ENCODE measurements at regions not wholly inside any gene's neighbourhood (a gene's known extent, or its start where the extent isn't known, plus 50 kb on each side); places are given as distances from the start of the nearest gene placed in this dataset.

DNA sequence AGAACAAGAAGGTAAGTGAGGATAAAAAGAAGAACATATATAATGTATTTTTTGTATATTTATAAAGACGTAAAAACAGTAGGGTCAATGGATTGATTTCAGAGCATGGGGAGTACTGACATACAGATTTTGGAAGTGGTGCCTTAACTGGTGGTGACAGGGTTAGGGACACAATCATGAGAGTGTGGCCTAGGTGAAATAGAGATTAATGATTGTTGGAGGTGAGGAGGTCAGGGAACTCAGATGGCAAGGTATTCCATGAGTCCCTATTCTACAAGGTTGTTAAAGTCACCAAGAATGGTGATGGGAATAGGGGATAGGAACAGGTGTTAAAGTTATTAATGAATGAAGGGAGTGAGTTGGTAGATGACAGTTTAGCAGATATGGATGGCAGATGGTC lies 210.8 kb downstream of the SEMA6A start:
- Histone ChIP-seq H3K4me3 (ENCODE audit: low read depth in 1 of 2, low read length in 2 of 2) (no peak overlapping the region), H3K36me3 (ENCODE audit: control insufficient read depth in 1 of 2, insufficient read depth in 2 of 2, low read length in 2 of 2) (no peaks in the 10 kb centered on the region), H3K4me1 (ENCODE audit: control insufficient read depth in 1 of 2, insufficient read depth in 2 of 2, low read length in 2 of 2) (peaks cover 0 to 3% of the 10 kb centered on the region in 2 donors), H3K9ac (ENCODE audit: low read depth in 1 of 2, low read length in 2 of 2) (no peak overlapping the region), H3K27me3 (ENCODE audit: control insufficient read depth in 1 of 2, insufficient read depth in 2 of 2, low read length in 2 of 2) (no peaks in the 10 kb centered on the region), H3K27ac (ENCODE audit: low read depth, low read length) (no peak overlapping the region), H3K9me3 (ENCODE audit: control insufficient read depth in 1 of 2, low read length in 2 of 2) (no peaks in the 10 kb centered on the region)

DNA sequence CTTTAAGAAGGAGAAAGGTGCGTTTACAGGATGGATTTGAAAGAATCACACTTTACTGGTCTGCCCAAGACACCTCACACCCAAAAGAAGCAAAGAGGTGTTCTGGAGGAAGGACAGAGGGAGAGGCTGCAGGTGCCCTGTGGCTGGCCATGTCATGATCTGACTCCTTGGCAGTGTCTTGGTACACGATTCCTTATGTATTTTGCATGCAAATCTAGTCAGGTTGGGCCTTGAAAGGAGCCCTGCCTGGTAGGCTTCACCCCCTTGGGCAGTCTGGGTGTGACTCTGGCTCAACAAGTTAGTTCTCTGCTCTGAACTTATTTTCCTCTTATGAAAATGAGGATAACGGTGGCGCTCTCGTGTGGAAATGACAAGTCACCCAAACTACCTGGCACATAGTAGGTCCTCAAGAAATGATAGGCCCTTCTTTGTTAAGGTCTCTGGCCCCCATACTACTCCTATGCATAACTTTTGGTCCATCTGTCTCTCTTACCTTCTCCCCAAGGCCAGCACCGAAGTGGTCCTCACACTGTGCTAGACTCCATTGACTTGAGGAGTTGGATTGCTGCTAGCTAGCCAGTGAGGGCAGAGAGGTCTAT lies 212.5 kb downstream of the SEMA6A start:
- no peaks in the 10 kb centered on the region for H3K9me3 ChIP-seq (ENCODE audit: control insufficient read depth in 1 of 2, low read length in 2 of 2)
- no peak overlapping the region for H3K9ac ChIP-seq (ENCODE audit: low read depth in 1 of 2, low read length in 2 of 2)
- H3K27me3 ChIP-seq (ENCODE audit: control insufficient read depth in 1 of 2, insufficient read depth in 2 of 2, low read length in 2 of 2): no peaks in the 10 kb centered on the region
- H3K4me1 ChIP-seq (ENCODE audit: control insufficient read depth in 1 of 2, insufficient read depth in 2 of 2, low read length in 2 of 2): peaks cover 0 to 3% of the 10 kb centered on the region in 2 donors
- no peaks in the 10 kb centered on the region for H3K36me3 ChIP-seq (ENCODE audit: control insufficient read depth in 1 of 2, insufficient read depth in 2 of 2, low read length in 2 of 2)
- no peak overlapping the region for H3K27ac ChIP-seq (ENCODE audit: low read depth, low read length)
- peak overlapping the region in 1 of 2 donors; percentile 33 for H3K4me3 ChIP-seq (ENCODE audit: low read depth in 1 of 2, low read length in 2 of 2)

DNA sequence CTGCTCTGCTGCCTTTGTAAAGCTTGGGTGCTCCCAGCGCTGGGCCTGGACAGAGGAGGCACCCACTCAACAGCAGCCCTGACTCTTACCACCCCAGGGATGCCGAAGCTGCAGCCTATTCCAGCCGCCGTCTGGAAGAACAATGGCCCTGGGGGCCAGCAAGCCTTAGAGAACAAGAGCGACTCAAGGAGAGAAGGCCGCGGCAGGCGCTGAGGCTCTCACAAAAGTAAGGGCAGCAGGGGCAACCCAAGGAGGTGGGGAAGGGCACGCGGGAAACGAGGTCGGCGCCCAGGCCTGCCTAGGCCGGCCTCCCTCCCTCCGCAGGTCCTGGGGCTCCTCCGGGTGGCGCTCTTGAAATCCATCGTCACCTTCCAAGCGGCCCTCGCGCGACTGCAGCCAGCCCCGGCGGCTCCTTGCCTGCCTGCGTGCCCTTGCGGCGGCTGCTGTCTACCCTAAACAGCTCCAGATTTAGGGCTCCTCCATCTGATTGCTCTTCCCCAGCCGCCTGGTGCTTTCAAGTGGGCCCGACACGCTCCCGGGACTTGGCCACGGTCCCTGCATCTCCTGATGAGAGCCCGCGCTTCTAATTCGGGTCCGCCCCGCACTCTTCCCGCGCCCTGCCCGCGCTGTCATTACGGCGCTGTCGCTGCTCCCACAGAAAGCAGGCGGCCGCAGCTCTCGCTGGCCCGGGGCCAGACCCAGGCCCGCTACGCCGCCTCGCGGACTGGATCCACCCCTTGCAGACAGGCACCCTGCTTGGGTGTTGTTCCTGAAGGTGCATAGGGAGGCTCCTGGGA lies 213.3 kb downstream of the SEMA6A start:
- Histone ChIP-seq H3K4me3 (ENCODE audit: low read depth in 1 of 2, low read length in 2 of 2) (peak overlapping the region; percentile 33 to 37), H3K9me3 (ENCODE audit: control insufficient read depth in 1 of 2, low read length in 2 of 2) (no peaks in the 10 kb centered on the region), H3K4me1 (ENCODE audit: control insufficient read depth in 1 of 2, insufficient read depth in 2 of 2, low read length in 2 of 2) (peaks cover 0 to 3% of the 10 kb centered on the region in 2 donors), H3K27me3 (ENCODE audit: control insufficient read depth in 1 of 2, insufficient read depth in 2 of 2, low read length in 2 of 2) (no peaks in the 10 kb centered on the region), H3K36me3 (ENCODE audit: control insufficient read depth in 1 of 2, insufficient read depth in 2 of 2, low read length in 2 of 2) (no peaks in the 10 kb centered on the region), H3K27ac (ENCODE audit: low read depth, low read length) (no peak overlapping the region), H3K9ac (ENCODE audit: low read depth in 1 of 2, low read length in 2 of 2) (peak overlapping the region in 1 of 2 donors; percentile 1)

DNA sequence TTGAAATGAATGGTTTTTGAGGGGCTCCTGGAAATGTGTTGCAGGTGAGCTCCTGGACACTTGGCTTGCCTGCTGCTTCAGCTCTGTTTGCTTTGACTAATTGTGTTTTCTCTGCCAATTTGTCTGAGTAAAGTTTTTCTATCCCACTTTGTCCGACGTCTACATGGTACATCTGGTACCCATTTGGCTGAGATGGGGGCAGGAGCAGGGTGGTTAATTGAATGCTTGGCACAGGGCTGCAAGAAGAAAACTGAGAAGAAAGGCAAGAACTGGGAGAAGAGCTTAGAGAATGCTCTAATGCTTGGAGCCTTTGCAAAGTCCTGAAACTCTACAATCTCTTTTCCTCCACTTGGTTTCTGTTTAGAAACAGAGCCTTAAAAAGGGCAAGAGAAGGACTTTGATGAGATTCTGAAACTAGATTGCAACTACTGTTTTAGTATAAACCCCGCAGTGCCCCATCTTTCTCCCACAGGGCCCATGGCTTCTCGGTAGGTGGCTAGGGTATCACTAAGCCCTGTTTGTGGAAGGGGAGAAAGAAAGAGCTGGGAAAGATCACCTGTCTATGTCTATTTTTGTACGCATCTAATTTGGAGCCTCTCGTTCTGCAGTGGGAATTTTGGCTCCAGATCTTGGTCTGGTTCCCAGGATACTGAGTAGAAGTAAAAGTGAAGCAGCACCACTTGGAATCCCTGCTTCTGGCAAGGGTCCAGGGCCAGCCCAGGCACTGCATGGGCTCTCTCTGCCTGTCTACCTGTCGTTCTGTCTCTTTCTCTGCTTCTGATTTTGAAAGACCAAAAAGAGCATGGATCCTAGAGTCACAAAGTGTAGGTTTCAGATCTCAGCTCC lies 214.4 kb downstream of the SEMA6A start:
- H3K4me3 ChIP-seq (ENCODE audit: low read depth in 1 of 2, low read length in 2 of 2): no peak overlapping the region
- no peaks in the 10 kb centered on the region for H3K9me3 ChIP-seq (ENCODE audit: control insufficient read depth in 1 of 2, low read length in 2 of 2)
- no peaks in the 10 kb centered on the region for H3K27me3 ChIP-seq (ENCODE audit: control insufficient read depth in 1 of 2, insufficient read depth in 2 of 2, low read length in 2 of 2)
- H3K27ac ChIP-seq (ENCODE audit: low read depth, low read length): no peak overlapping the region
- H3K4me1 ChIP-seq (ENCODE audit: control insufficient read depth in 1 of 2, insufficient read depth in 2 of 2, low read length in 2 of 2): peaks cover 0 to 3% of the 10 kb centered on the region in 2 donors
- no peak overlapping the region for H3K9ac ChIP-seq (ENCODE audit: low read depth in 1 of 2, low read length in 2 of 2)
- H3K36me3 ChIP-seq (ENCODE audit: control insufficient read depth in 1 of 2, insufficient read depth in 2 of 2, low read length in 2 of 2): no peaks in the 10 kb centered on the region

DNA sequence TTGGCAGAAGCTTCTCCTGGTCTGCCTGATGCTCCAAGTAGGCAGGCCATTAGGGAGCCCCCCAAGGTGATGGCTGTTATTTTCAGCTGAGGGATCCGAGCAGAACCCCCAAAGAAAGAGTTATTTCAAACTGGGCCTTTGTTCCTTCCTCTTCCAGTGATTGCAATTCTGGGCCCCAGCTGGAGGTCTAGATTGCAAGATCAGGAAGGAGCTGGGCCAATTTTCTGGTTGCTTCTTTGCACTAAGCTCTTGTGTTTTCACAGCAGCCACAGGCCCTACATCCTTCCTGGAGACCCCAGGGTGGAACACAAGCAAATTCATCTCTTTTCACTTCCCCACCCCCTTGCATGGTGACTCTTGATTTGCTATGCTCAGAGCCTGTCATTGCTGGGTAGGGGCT lies 215.0 kb downstream of the SEMA6A start:
- Histone ChIP-seq H3K9ac (ENCODE audit: low read depth in 1 of 2, low read length in 2 of 2) (no peak overlapping the region), H3K9me3 (ENCODE audit: control insufficient read depth in 1 of 2, low read length in 2 of 2) (peaks cover 0 to 3% of the 10 kb centered on the region in 2 donors)

DNA sequence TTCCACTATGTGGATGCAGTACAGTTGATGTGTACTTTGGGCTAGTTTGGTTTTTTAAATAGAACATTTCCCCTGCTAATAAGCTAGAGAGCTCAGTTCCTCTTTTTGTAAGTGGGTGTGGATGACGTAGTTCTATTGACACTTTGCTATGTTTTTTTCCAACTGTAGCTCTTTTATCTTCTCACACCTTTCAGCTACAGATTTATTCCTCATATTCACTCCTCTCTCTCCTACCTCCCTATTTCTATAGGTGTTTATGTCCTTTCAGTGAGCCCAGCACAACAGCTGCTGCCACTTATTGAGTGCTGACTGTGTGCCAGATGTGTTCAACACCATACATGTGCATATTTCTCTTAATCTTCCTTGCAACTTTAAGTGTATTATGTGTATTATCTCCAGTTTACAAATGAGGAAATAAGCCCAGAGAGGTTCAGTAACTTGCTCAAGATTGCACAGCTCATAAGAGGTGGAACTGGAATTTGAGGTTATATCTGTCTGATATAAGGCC lies 215.7 kb downstream of the SEMA6A start:
- H3K9ac ChIP-seq (ENCODE audit: low read depth in 1 of 2, low read length in 2 of 2): no peak overlapping the region
- no peak overlapping the region for H3K27ac ChIP-seq (ENCODE audit: low read depth, low read length)
- no peak overlapping the region for H3K4me3 ChIP-seq (ENCODE audit: low read depth in 1 of 2, low read length in 2 of 2)
- no peaks in the 10 kb centered on the region for H3K36me3 ChIP-seq (ENCODE audit: control insufficient read depth in 1 of 2, insufficient read depth in 2 of 2, low read length in 2 of 2)
- peaks cover 0 to 3% of the 10 kb centered on the region in 2 donors for H3K4me1 ChIP-seq (ENCODE audit: control insufficient read depth in 1 of 2, insufficient read depth in 2 of 2, low read length in 2 of 2)
- no peaks in the 10 kb centered on the region for H3K27me3 ChIP-seq (ENCODE audit: control insufficient read depth in 1 of 2, insufficient read depth in 2 of 2, low read length in 2 of 2)
- H3K9me3 ChIP-seq (ENCODE audit: control insufficient read depth in 1 of 2, low read length in 2 of 2): peaks cover 0 to 3% of the 10 kb centered on the region in 2 donors

More for the DNA sequence above, 215.0 kb downstream of the SEMA6A start:
- no peaks in the 10 kb centered on the region for H3K27me3 ChIP-seq (ENCODE audit: control insufficient read depth in 1 of 2, insufficient read depth in 2 of 2, low read length in 2 of 2)
- H3K4me1 ChIP-seq (ENCODE audit: control insufficient read depth in 1 of 2, insufficient read depth in 2 of 2, low read length in 2 of 2): peaks cover 0 to 3% of the 10 kb centered on the region in 2 donors
- no peak overlapping the region for H3K27ac ChIP-seq (ENCODE audit: low read depth, low read length)
- H3K36me3 ChIP-seq (ENCODE audit: control insufficient read depth in 1 of 2, insufficient read depth in 2 of 2, low read length in 2 of 2): no peaks in the 10 kb centered on the region
- no peak overlapping the region for H3K4me3 ChIP-seq (ENCODE audit: low read depth in 1 of 2, low read length in 2 of 2)

DNA sequence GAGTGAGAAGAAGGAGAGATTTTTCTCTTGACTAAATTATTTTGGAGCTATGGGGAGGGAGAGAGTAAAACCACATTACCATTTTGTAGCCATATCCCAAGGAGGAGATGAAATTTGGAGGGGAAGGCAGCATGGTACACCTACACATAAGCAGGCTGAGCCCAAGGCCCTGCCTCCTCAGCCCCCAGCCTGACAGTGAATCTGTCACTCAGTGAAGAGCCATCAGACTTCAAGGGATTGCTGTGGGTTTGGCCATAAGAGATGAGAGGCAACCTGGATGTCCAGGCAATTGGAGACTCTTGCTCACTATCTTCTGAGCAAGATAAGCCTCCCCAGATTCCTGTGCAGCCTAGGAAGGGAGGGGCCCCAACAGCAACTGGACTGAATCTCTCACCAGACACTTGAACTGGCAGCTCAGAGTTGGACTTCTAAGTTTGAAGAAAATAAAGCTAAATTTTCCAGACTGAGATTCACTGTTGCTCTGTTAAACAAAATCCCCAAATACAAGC lies 216.6 kb downstream of the SEMA6A start:
- Histone ChIP-seq H3K9ac (ENCODE audit: low read depth in 1 of 2, low read length in 2 of 2) (no peak overlapping the region), H3K9me3 (ENCODE audit: control insufficient read depth in 1 of 2, low read length in 2 of 2) (peaks cover 0 to 3% of the 10 kb centered on the region in 2 donors), H3K36me3 (ENCODE audit: control insufficient read depth in 1 of 2, insufficient read depth in 2 of 2, low read length in 2 of 2) (no peaks in the 10 kb centered on the region), H3K27ac (ENCODE audit: low read depth, low read length) (no peak overlapping the region), H3K27me3 (ENCODE audit: control insufficient read depth in 1 of 2, insufficient read depth in 2 of 2, low read length in 2 of 2) (no peaks in the 10 kb centered on the region), H3K4me1 (ENCODE audit: control insufficient read depth in 1 of 2, insufficient read depth in 2 of 2, low read length in 2 of 2) (peaks cover 0 to 3% of the 10 kb centered on the region in 2 donors), H3K4me3 (ENCODE audit: low read depth in 1 of 2, low read length in 2 of 2) (no peak overlapping the region)

DNA sequence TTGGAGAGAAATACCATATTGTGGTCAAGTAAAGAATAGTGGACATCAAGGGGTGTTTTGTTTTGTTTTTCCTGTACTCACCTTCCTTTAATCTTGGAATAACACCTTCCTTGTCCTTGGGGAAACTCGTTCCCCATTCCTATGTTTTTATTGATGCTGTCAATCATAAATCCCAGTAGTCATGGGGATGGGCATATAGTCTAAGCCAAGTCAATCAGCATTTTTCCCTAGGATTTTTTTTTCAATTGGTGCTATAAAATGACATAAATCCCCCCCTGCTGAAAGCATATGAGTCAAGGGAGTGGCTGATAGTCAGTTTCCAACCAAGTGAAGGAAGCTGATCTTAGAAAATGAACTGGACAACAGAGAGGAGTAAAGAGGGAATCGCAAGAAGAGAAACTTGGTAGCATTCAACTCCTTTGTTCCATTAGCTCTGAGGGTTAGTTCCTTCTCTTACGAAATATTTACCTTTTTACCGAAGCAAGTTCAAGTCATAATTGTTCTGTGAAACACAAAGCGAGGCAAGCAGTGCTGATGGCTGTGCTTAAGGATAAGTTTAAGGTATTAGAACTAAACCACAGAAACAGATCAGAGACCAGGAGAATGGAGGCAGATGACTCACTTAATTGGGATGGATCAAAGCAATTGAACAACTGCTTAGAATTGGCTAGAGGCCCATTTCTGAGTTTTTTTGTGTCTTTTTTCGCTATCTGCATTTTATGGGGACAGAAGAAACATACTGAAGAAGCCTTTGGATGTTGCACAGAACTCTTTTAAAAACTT lies 218.6 kb downstream of the SEMA6A start:
- Histone ChIP-seq H3K27ac (ENCODE audit: low read depth, low read length) (no peak overlapping the region), H3K36me3 (ENCODE audit: control insufficient read depth in 1 of 2, insufficient read depth in 2 of 2, low read length in 2 of 2) (no peaks in the 10 kb centered on the region), H3K4me3 (ENCODE audit: low read depth in 1 of 2, low read length in 2 of 2) (no peak overlapping the region), H3K9me3 (ENCODE audit: control insufficient read depth in 1 of 2, low read length in 2 of 2) (peaks cover 0 to 7% of the 10 kb centered on the region in 2 donors), H3K9ac (ENCODE audit: low read depth in 1 of 2, low read length in 2 of 2) (no peak overlapping the region), H3K4me1 (ENCODE audit: control insufficient read depth in 1 of 2, insufficient read depth in 2 of 2, low read length in 2 of 2) (no peaks in the 10 kb centered on the region), H3K27me3 (ENCODE audit: control insufficient read depth in 1 of 2, insufficient read depth in 2 of 2, low read length in 2 of 2) (no peaks in the 10 kb centered on the region)

DNA sequence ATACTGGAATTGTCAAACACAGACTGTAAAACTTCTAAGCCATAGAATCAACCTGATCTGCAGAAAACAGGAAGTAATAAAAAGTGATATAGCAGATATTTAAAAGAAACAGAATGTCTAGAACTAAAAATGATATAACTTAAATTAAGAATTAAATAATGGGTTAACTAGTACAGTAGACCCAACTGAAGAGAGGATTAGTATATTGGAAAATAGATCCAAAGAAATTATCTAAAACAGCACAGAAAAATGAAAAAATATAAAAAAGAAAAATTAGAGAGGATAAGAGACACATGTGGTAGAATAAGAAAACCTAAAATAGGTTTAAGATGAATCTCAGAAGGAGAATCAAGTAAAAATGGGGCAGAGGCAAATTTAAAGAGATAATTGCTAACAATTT lies 219.9 kb downstream of the SEMA6A start:
- no peaks in the 10 kb centered on the region for H3K4me1 ChIP-seq (ENCODE audit: control insufficient read depth in 1 of 2, insufficient read depth in 2 of 2, low read length in 2 of 2)
- H3K9me3 ChIP-seq (ENCODE audit: control insufficient read depth in 1 of 2, low read length in 2 of 2): peaks cover 0 to 10% of the 10 kb centered on the region in 2 donors
- H3K27ac ChIP-seq (ENCODE audit: low read depth, low read length): no peak overlapping the region
- no peak overlapping the region for H3K4me3 ChIP-seq (ENCODE audit: low read depth in 1 of 2, low read length in 2 of 2)
- H3K27me3 ChIP-seq (ENCODE audit: control insufficient read depth in 1 of 2, insufficient read depth in 2 of 2, low read length in 2 of 2): no peaks in the 10 kb centered on the region
- no peak overlapping the region for H3K9ac ChIP-seq (ENCODE audit: low read depth in 1 of 2, low read length in 2 of 2)
- H3K36me3 ChIP-seq (ENCODE audit: control insufficient read depth in 1 of 2, insufficient read depth in 2 of 2, low read length in 2 of 2): no peaks in the 10 kb centered on the region
